HG03103 (cell line): ENCODE measurements at regions not wholly inside any gene's neighbourhood (a gene's known extent, or its start where the extent isn't known, plus 50 kb on each side); places are given as distances from the start of the nearest gene placed in this dataset.
"Not testable (repeated sequence)": the region's sequence is repeated elsewhere in the genome, so short reads cannot be mapped to it uniquely, and the experiment has no call there.

Experiments used
- ATAC-seq: cut with Tn5 transposase; IDR thresholded peaks from one replicate; pipeline ENCODE4 v1.9.1; 2021; ENCODE audit warnings: low read depth; ENCODE audit not compliant: unreplicated experiment

DNA sequence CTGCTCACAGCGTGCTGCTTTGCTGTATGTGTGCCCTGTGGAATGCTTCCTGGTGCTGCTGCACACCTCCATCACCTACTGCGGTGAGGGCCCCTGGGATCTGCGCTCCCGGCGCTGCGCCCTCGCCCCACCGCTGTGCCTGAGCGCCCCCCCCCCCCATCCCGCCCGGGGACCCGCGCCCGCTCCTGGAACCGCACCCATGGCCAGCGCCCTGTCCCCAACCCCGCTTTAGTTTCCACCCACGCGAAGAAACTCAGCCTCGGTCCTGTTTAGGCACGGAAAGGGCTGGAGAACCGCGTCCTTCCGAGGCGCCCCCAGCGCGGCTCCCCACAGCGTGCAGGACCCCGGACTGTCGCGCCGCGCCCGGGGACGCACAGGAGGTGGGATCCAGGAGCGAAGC is 265.5 kb downstream of the POTEB3 start:
- not testable (repeated sequence) for ATAC-seq

- ATAC-seq, result not testable (repeated sequence)
These were observed 285.3 kb upstream of the POTEB2 start for GRCh38 chr15:21151203-21151966.

- not testable (repeated sequence) for ATAC-seq
These were observed 282.0 kb upstream of the POTEB2 start for GRCh38 chr15:21148136-21148535.

- not testable (repeated sequence) for ATAC-seq
These were observed 267.8 kb upstream of the POTEB2 start for GRCh38 chr15:21133893-21134292.

DNA sequence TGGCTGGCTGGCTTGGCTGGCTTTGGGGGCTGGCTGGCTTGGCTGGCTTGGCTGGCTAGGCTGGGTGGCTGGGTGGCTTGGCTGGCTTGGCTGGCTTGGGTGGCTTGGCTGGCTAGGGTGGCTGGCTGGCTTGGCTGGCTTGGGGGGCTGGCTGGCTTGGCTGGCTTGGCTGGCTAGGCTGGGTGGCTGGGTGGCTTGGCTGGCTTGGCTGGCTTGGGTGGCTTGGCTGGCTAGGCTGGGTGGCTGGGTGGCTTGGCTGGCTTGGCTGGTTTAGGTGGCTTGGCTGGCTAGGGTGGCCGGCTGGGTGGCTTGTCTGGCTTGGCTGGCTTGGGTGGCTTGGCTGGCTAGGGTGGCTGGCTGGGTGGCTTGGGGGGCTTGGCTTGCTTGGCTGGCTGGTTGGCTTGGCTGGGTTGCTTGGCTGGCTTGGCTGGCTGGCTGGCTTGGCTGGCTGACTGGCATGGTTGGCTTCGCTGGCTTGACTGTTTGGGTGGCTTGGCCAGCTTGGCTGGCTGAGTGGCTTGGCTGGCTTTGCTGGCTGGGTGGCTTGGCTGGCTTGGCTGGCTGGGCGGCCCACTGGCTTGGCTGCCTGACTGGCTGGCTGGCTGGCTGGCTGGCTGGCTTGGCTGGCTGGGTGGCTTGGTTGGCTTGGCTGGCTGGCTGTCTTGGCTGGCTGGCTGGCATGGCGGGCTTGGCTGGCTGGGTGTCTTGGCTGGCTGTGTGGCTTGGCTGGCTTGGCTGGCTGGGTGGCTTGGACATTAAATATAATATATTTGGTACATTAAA is 246.3 kb upstream of the POTEB2 start:
- ATAC-seq, result not testable (repeated sequence)

DNA sequence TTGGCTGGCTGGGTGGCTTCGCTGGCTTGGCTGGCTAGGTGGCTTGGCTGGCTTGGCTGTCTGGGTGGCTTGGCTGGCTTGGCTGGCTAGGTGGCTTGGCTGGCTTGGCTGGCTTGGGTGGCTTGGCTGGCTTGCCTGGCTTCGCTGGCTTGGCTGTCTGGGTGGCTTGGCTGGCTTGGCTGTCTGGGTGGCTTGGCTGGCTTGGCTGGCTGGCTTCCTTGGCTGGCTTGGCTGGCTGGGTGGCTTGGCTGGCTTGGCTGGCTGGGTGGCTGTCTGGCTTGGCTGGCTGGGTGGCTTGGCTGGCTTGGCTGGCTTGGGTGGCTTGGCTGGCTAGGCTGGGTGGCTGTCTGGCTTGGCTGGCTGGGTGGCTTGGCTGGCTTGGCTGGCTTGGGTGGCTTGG is 245.7 kb upstream of the POTEB2 start:
- not testable (repeated sequence) for ATAC-seq

GRCh38 chr15:21111172-21111571 is 245.1 kb upstream of the POTEB2 start:
- ATAC-seq, result not testable (repeated sequence)

GRCh38 chr15:21110187-21110804 is 244.2 kb upstream of the POTEB2 start:
- ATAC-seq, result not testable (repeated sequence)

GRCh38 chr15:21108384-21108783 is 242.3 kb upstream of the POTEB2 start:
- ATAC-seq, result not testable (repeated sequence)

DNA sequence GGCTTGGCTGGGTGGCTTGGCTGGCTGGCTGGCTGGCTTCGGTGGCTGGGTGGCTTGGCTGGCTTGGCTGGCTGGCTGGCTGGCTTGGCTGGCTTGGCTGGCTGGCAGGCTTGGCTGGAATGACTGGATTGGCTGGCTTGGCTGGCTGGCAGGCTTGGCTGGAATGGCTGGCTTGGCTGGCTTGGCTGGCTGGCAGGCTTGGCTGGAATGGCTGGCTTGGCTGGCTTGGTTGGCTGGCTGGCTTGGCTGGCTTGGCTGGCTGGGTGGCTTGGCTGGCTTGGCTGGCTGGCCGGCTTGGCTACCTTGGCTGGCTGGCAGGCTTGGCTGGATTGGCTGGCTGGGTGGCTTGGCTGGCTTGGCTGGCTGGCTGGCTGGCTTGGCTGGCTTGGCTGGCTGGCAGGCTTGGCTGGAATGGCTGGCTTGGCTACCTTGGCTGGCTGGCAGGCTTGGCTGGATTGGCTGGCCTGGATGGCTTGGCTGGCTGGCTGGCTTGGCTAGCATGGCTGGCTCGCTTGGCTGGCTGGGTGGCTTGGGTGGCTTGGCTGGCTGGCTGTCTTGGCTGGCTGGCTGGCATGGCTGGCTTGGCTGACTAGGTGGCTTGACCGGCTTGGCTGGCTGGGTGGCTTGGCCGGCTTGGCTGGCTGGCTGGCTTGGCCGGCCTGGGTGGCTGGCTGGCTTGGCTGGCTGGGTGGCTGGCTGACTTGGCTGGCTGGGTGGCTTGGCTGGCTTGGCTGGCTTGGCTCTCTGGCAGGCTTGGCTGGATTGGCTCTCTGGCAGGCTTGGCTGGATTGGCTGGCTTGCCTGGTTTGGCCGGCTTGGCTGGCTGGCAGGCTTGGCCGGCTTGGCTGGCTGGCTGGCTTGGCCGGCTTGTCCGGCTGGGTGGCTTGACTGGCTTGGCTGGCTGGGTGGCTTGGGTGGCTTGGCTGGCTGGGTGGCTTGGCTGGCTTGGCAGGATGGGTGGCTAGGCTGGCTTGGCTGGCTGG is 241.6 kb upstream of the POTEB2 start:
- not testable (repeated sequence) for ATAC-seq

DNA sequence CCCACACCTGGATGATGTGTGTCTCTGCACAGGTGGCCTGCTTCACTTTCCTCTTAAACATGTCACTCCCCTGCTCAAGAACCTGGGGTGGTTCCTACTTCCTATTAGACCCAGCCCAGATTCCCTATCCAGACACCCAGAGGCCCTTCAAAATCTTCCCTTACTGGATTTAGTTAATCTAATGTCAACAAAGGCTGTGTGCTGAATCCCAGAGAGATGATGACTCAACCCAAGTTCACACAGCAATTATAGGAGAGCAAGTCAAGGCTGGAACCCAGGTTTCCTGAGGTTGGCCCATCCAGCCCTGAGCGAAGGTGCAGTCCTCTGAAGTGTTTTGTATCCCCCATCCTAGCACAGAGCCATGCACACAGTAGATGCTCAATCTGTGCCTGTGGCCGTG is 230.5 kb upstream of the POTEB2 start:
- not testable (repeated sequence) for ATAC-seq

- ATAC-seq, result not testable (repeated sequence)
These were observed 213.4 kb upstream of the POTEB2 start for GRCh38 chr15:21079544-21079943.

- ATAC-seq, result not testable (repeated sequence)
These were observed 202.8 kb upstream of the POTEB2 start for GRCh38 chr15:21068917-21069316.

GRCh38 chr15:21063512-21063911 is 197.4 kb upstream of the POTEB2 start:
- ATAC-seq, result not testable (repeated sequence)

- not testable (repeated sequence) for ATAC-seq
These were observed 196.6 kb upstream of the POTEB2 start for GRCh38 chr15:21062619-21063163.

GRCh38 chr15:21051866-21052265 is 185.8 kb upstream of the POTEB2 start:
- not testable (repeated sequence) for ATAC-seq

GRCh38 chr15:21031703-21032102 is 165.6 kb upstream of the POTEB2 start:
- ATAC-seq, result not testable (repeated sequence)

DNA sequence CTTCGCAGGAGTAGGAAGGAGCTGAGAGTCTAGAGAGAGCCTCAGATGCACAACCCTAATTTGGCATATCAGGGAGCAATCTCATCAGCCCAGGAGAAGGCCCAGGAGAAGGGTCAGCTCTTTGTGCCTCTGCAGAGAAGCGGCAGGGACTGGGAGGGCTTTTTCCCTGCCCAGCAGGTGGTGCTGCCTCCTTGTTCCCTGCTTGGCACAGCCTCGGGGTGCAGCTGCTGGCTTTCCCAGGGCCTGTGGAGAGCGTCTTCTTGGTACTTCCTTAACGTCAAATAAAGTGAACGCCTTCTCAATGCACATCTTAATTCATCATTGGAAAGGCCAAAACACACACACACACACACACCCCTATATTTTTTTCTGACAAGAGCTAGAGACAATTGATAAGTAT is 162.9 kb upstream of the POTEB2 start:
- ATAC-seq, result not testable (repeated sequence)

DNA sequence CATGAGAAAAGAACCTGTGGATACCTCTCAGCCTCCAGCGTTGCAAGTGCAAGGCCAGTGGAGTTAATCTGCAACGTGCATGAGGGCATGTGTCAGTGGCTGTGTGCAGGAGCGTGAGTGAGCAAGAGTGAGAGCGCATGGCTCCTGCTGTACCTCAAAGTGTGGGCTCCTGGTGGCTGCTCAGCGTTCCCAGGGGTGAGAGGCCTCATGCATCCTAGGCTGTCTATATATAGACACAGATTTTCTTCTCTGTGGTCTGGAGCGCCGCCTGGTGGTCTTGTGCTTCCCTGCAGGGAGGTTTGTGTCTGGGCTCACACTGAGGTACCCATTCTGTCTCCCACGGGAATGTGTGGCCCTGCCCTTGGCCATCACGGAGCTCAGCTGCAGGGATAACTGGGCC is 161.8 kb upstream of the POTEB2 start:
- ATAC-seq, result not testable (repeated sequence)

- not testable (repeated sequence) for ATAC-seq
These were observed 160.7 kb upstream of the POTEB2 start for GRCh38 chr15:21026848-21027247.
